NCI-H2196 treated with DMSO at 0.1 percent for 48 hours (cell line): ENCODE measurements at regions not wholly inside any gene's neighbourhood (a gene's known extent, or its start where the extent isn't known, plus 50 kb on each side); places are given as distances from the start of the nearest gene placed in this dataset.

Experiments
- DNase-seq: peaks from one replicate; lab custom pipeline; 2025; ENCODE audit not compliant: unreplicated experiment; lab: John Stamatoyannopoulos, UW

- DNase-seq, result no peak
Observed at GRCh38 chr6:12381587-12381986, 91.4 kb downstream of the EDN1 start.

- DNase-seq, result no peak
Observed at GRCh38 chr6:12383448-12383847, 93.3 kb downstream of the EDN1 start.

GRCh38 chr6:12384357-12384912, 94.3 kb downstream of the EDN1 start:
- no peak for DNase-seq

- DNase-seq, result no peak
Observed at GRCh38 chr6:12385316-12385715, 95.2 kb downstream of the EDN1 start.

- DNase-seq, result no peak
Observed at GRCh38 chr6:12386816-12387215, 96.7 kb downstream of the EDN1 start.

- DNase-seq, result no peak
Observed at GRCh38 chr6:12391472-12391871, 101.3 kb downstream of the EDN1 start.

GRCh38 chr6:12392490-12392889, 102.3 kb downstream of the EDN1 start:
- no peak for DNase-seq

- DNase-seq, result no peak
Observed at GRCh38 chr6:12393100-12393499, 102.9 kb downstream of the EDN1 start.

- no peak for DNase-seq
Observed at GRCh38 chr6:12394170-12394569, 104.0 kb downstream of the EDN1 start.

GRCh38 chr6:12395898-12396297, 105.7 kb downstream of the EDN1 start:
- no peak for DNase-seq

- DNase-seq, result no peak
Observed at GRCh38 chr6:12401200-12401599, 111.0 kb downstream of the EDN1 start.

- no peak for DNase-seq
Observed at GRCh38 chr6:12403201-12403826, 113.2 kb downstream of the EDN1 start.

- no peak for DNase-seq
Observed at GRCh38 chr6:12403947-12404647, 113.9 kb downstream of the EDN1 start.

- DNase-seq, result no peak
Observed at GRCh38 chr6:12404651-12405050, 114.5 kb downstream of the EDN1 start.

- DNase-seq, result no peak
Observed at GRCh38 chr6:12408752-12409151, 118.6 kb downstream of the EDN1 start.

- no peak for DNase-seq
Observed at GRCh38 chr6:12410946-12411345, 120.8 kb downstream of the EDN1 start.

GRCh38 chr6:12414096-12414675, 124.0 kb downstream of the EDN1 start:
- no peak for DNase-seq

GRCh38 chr6:12415980-12416598, 125.9 kb downstream of the EDN1 start:
- DNase-seq, result no peak

GRCh38 chr6:12417191-12417590, 127.0 kb downstream of the EDN1 start:
- no peak for DNase-seq

- no peak for DNase-seq
Observed at GRCh38 chr6:12418946-12419345, 128.8 kb downstream of the EDN1 start.

GRCh38 chr6:12419631-12420272, 129.6 kb downstream of the EDN1 start:
- DNase-seq, result no peak
